ENCODE measurements at regions not wholly inside any gene's neighbourhood (a gene's known extent, or its start where the extent isn't known, plus 50 kb on each side); places are given as distances from the start of the nearest gene placed in this dataset.
"Not testable (repeated sequence)": the region's sequence is repeated elsewhere in the genome, so short reads cannot be mapped to it uniquely, and the experiment has no call there.

- WGBS, 5 donors: 74 to 85% (median 81%) methylated on average over 2 of the region's 2 CpGs
- H3K36me3 ChIP-seq: no peaks in the 10 kb centered on the region
- DNase-seq: no peak
Observed at GRCh38 chr4:128684016-128684415, 125.5 kb upstream of the JADE1 start.

GRCh38 chr4:128682942-128683666 is 126.4 kb upstream of the JADE1 start:
- Histone ChIP-seq H3K9me3 (peaks cover 0 to 10% (median 3%) of the 10 kb centered on the region in 4 donors), H3K36me3 (no peaks in the 10 kb centered on the region), H3K27me3 (no peaks in the 10 kb centered on the region), H3K27ac (no peak overlapping the region), H3K4me1 (no peaks in the 10 kb centered on the region), H3K4me3 (no peak overlapping the region)
- no peak for DNase-seq
- 67 to 72% (median 69%) methylated on average over 9 of the region's 9 CpGs for WGBS, 5 donors
- no peak for TF ChIP-seq EP300 (IDR thresholded peaks at IDR 0.05)
- TF ChIP-seq CTCF (IDR thresholded peaks at IDR 0.05): no peak
- no peak for TF ChIP-seq POLR2A (IDR thresholded peaks at IDR 0.05)
- no peak for TF ChIP-seq POLR2AphosphoS5 (IDR thresholded peaks at IDR 0.05)
- intact Hi-C loops (cut with DNase I; ENCODE audit: low total_unique reads): no loop called here

More at GRCh38 chr4:128684016-128684415, 125.5 kb upstream of the JADE1 start:
- Histone ChIP-seq H3K4me1 (no peaks in the 10 kb centered on the region), H3K27me3 (no peaks in the 10 kb centered on the region), H3K27ac (no peak overlapping the region), H3K9me3 (peaks cover 0 to 10% (median 3%) of the 10 kb centered on the region in 4 donors), H3K4me3 (no peak overlapping the region)
- intact Hi-C loops (cut with DNase I; ENCODE audit: low total_unique reads): no loop called here
- TF ChIP-seq POLR2AphosphoS5 (IDR thresholded peaks at IDR 0.05) (no peak), CTCF (IDR thresholded peaks at IDR 0.05) (no peak), POLR2A (IDR thresholded peaks at IDR 0.05) (no peak), EP300 (IDR thresholded peaks at IDR 0.05) (no peak)

- no peak for DNase-seq
- Histone ChIP-seq H3K27ac (no peak overlapping the region), H3K27me3 (no peaks in the 10 kb centered on the region), H3K4me1 (no peaks in the 10 kb centered on the region), H3K4me3 (no peak overlapping the region), H3K36me3 (no peaks in the 10 kb centered on the region), H3K9me3 (no peaks in the 10 kb centered on the region)
- TF ChIP-seq POLR2AphosphoS5 (IDR thresholded peaks at IDR 0.05) (no peak), EP300 (IDR thresholded peaks at IDR 0.05) (no peak), POLR2A (IDR thresholded peaks at IDR 0.05) (no peak), CTCF (IDR thresholded peaks at IDR 0.05) (no peak)
- WGBS, 5 donors: 60 to 87% (median 63%) methylated on average over 1 of the region's 1 CpG
- intact Hi-C loops (cut with DNase I; ENCODE audit: low total_unique reads): no loop called here
Observed at GRCh38 chr4:128676095-128676494, 133.4 kb upstream of the JADE1 start.

- H3K27ac ChIP-seq: no peak overlapping the region
- no peaks in the 10 kb centered on the region for H3K27me3 ChIP-seq
- no peak overlapping the region for H3K4me3 ChIP-seq
- H3K36me3 ChIP-seq: no peaks in the 10 kb centered on the region
- TF ChIP-seq CTCF (IDR thresholded peaks at IDR 0.05) (no peak), POLR2AphosphoS5 (IDR thresholded peaks at IDR 0.05) (no peak), POLR2A (IDR thresholded peaks at IDR 0.05) (no peak), EP300 (IDR thresholded peaks at IDR 0.05) (no peak)
- 63 to 79% (median 77%) methylated on average over 1 of the region's 1 CpG for WGBS, 5 donors
- intact Hi-C loops (cut with DNase I; ENCODE audit: low total_unique reads): no loop called here
- H3K9me3 ChIP-seq: no peaks in the 10 kb centered on the region
- H3K4me1 ChIP-seq: no peaks in the 10 kb centered on the region
- peak in 1 of 2 donors; percentile 34 for DNase-seq
Observed at GRCh38 chr4:128675083-128675482, 134.4 kb upstream of the JADE1 start.

GRCh38 chr4:128673159-128673558 is 136.3 kb upstream of the JADE1 start:
- DNase-seq; H3K9me3 ChIP-seq; H3K4me3 ChIP-seq; H3K4me1 ChIP-seq; H3K36me3 ChIP-seq; H3K27ac ChIP-seq; intact Hi-C loops (cut with DNase I; ENCODE audit: low total_unique reads); H3K27me3 ChIP-seq: not testable (repeated sequence)
- 77 to 91% (median 80%) methylated on average over 7 of the region's 7 CpGs for WGBS, 5 donors

GRCh38 chr4:128672596-128672995 is 136.9 kb upstream of the JADE1 start:
- H3K4me3 ChIP-seq; H3K27ac ChIP-seq; H3K4me1 ChIP-seq; DNase-seq; intact Hi-C loops (cut with DNase I; ENCODE audit: low total_unique reads); H3K27me3 ChIP-seq; H3K36me3 ChIP-seq; H3K9me3 ChIP-seq: not testable (repeated sequence)
- 93 to 99% (median 95%) methylated on average over 4 to 22 of the region's 22 CpGs for WGBS, 5 donors
